ENCODE measurements at regions not wholly inside any gene's neighbourhood (a gene's known extent, or its start where the extent isn't known, plus 50 kb on each side); places are given as distances from the start of the nearest gene placed in this dataset.
"Not testable (repeated sequence)": the region's sequence is repeated elsewhere in the genome, so short reads cannot be mapped to it uniquely, and the experiment has no call there.

DNA sequence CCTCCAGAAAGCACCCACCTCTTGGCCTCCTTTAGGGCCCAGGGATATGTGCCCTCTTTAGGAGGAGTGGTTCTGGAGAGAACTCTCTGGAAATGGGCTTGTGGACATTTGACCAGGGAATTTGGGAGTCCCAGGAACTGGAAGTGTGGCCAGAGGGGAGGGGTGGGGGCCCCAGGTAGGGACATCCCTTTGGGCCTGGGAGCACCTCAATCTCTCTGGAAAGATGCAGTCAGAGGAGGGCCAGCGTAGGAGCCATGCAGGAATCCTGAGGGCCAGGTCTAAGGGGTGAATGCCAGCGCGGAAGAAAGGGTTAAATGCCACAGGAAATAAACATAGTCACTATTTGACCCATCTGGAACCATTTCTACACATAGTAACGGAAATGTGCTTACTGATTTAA is 50.3 kb upstream of the ITGA11 start:
- DNase-seq, result no peak

GRCh38 chr15:68483165-68483564 is 51.2 kb upstream of the ITGA11 start:
- no peak for DNase-seq

GRCh38 chr15:68484220-68484619 is 52.3 kb upstream of the ITGA11 start:
- no peak for DNase-seq

DNA sequence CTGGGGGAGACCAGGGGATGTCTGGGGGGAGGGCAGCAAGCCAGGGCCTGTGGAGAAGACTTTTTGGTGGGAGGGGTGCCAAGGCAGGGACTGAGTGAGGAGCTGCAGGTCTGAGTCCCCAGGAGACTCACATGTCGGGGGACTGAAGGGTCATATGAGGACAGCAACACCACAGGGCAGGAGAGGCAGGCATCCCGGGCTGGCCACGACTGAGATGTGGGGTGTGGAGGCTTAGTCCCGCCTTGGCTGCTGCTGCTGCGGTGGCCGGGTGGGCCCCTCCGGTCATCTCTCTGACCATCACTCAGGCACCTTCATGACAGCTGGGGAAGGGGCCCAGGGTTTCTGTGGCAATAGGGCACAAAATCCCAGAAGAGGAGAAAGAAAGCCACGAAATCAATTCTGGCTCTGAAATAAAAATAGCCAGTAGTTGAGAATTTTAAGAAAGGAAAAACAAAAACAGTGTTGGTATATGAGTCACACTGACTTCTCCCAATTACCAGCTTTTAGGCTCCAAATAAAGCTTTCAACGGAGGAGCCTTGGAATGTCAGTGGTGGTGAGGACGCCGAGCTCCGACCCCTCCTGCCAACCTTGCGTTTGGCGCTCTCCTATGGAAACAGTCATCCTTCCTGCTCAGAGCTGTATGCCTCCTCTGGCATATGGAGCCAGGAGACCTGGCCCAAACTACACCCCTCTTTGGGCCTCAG is 52.9 kb upstream of the ITGA11 start:
- no peak for DNase-seq

DNA sequence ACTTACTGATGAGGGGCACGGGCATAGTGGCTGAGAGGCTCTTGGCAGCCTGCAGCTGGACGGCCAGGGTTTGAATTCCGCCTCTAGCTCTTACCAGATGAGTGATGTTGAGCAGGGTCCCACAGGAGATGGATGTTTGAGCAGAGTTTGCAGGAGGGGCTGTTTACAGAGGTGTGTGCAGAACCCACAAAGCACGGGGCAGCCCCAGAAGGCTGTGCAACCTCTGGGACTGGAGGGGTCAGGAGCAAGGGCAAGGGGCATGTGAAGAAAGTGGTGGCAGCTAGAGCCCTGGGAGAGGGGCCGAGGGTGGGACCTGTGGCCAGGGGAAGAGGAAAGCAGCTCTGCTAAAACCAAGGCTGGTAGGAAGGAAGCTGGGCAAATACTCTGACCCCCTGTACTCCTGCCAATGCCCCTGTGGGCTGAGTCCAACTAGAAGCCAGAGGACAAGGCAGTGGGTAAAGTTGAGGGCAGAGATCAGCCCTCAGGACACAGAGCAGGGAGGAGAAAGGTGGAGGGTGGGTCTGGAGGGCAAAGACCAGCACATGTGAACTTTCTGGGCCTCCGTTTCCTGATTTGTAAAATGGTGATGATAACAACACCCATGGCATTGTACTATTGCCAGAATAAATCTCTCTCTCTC is 53.9 kb upstream of the ITGA11 start:
- no peak for DNase-seq

GRCh38 chr15:68487087-68487843 is 55.3 kb upstream of the ITGA11 start:
- DNase-seq, result no peak

DNA sequence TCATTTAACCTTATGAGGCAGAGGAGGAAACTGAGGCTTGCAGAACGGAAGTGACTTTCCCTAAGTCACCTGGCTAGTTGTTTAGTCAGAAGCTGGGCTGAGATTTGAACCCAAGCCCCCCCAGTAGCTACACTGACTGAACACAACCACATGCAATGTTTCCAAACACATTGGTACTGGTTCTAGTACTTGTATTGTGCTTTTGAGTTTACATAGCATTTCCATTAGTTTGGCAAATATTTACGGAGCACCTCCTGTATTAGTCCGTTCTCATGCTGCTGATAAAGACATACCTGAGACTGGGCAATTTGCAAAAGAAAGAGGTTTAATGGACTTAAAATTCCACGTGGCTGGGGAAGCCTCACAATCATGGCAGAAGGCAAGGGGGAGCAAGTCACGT is 56.3 kb upstream of the ITGA11 start:
- no peak for DNase-seq

- no peak for DNase-seq
These were observed 57.0 kb upstream of the ITGA11 start for GRCh38 chr15:68488966-68489365.

GRCh38 chr15:68489421-68489820 is 57.5 kb upstream of the ITGA11 start:
- no peak for DNase-seq

DNA sequence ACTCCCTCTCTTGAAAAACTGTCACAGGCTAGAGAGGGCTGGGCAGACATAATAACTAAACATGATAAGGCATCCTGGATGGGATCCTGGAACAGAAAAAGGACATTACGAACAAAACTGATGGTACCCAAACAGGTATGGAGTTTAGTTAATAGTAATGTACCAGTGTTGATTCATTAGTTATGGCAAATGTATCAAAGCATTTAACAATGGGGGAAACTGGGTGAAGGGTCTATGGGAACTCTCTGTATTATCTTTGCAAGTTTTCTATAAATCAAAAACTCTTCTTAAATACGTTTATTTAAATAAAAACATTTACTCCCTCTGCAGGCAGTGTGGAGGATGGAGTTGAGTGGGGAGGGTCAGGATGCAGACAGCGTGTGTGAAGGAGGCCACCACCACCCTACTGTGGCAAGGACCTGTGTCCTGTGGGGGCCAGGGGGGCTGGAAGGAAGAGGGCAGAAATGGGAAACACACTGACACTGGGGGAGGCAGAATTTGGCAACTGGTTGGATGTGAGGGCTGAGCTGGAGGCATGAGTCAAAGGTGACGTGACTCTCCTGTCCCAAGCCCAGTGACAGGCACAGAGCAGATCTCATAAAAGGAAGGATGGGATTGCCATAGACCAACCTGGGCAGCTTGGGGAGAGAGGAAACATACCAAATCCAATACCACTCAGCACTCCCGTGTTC is 59.6 kb upstream of the ITGA11 start:
- no peak for DNase-seq

DNA sequence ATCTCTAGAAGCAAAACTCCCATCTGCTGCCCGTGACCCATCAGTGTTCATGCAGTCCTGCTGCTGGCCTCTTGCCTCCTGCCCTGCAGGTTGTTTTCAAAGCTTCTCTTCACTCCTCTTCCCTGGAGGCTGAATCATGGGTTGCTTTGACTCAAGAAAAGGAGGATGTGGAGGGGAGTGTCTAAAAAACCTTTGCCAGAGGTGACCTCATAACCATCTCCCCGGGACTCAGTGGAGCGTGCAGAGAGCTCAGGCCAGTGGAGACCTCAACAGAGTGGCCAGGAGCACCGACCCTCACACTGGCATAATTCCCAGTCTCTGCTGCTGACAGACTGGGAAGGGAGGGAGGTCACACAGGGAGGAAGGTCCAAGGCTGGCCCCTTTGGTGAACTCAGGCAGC is 60.9 kb upstream of the ITGA11 start:
- no peak for DNase-seq

DNA sequence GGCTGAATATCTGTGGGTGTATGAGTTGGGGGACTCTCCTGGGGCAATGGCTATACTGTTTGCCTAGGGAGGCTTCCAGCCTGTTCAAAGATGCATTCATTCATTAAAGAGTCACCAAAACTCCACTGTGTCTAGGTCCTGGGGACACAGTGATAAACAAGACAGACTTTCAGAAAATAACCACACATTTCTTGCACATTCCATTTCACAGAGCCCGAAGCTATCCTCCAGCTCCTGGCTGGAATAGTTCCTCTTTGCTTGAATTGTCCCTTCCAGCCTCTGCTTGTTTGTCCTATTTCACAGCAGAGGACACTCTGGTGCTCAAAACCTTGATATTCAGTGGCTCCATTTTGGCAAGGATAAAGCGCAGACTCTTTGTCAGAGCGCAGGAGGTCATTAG is 61.7 kb upstream of the ITGA11 start:
- no peak for DNase-seq

GRCh38 chr15:68494573-68495110 is 62.7 kb upstream of the ITGA11 start:
- DNase-seq, result no peak

DNA sequence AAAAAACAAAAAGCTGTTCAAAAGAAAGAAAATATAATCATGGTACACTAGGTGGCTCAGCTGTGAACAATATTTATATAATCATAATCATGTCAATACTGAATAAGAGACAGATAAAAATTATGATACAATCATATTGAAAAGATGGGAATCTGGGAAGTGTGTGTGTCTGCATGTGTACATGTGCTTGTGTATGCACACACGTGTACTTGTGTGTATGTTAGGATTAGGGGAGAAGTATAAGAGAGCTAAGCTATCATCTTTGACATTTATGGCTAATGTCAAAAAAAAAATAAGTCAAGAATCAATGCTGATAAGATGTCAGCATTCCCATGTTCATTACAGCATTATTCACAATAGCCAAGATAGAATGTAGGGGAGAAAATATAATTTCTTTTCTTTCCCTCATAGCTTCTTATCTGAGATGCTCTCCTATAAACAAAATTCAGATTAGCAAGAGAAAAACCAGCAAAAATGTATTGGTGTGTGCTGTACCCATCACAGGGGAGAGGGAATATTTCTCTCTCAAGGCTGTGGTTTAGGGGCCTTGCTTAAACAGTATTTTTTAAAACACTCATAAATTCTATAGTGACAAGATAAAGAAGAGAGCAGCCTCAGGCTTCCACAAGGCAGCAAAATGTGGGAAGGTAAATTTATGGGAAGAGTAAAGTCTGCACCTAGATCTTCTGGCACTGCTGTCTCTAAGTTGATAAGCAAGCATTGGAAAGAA is 63.4 kb upstream of the ITGA11 start:
- no peak for DNase-seq

DNA sequence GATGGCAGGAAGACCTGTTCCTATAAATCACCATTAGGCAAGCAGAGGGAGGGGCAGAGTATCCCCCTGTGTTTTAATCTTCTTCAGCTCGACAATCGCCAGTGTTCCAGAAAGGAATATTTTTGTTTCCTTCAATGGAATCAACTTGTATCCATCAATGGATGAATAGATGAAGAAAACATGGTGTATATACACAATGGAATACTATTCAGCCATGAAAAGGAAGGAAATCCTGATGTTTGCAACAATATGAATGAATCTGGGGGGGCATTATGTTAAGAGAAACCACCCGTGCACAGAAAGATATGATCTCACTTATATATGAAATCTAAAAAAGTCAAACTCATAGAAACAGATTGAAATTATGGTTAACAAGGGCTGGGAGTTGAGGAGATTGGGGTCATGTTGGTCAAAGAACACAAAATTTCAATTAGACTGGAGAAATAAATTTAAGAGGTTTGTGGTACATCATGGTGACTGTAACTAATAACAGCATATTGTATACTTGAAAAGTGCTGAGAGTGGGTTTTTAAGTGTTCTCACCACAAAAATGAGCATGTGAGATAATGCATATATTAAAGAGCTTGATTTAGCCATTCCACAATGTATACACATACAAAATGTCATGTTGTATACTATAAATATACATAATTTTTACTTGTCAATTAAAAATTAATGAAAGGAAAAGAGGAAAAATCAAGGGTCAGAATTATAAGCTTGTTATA is 64.2 kb upstream of the ITGA11 start:
- no peak for DNase-seq

GRCh38 chr15:68496751-68497150 is 64.8 kb upstream of the ITGA11 start:
- not testable (repeated sequence) for DNase-seq

DNA sequence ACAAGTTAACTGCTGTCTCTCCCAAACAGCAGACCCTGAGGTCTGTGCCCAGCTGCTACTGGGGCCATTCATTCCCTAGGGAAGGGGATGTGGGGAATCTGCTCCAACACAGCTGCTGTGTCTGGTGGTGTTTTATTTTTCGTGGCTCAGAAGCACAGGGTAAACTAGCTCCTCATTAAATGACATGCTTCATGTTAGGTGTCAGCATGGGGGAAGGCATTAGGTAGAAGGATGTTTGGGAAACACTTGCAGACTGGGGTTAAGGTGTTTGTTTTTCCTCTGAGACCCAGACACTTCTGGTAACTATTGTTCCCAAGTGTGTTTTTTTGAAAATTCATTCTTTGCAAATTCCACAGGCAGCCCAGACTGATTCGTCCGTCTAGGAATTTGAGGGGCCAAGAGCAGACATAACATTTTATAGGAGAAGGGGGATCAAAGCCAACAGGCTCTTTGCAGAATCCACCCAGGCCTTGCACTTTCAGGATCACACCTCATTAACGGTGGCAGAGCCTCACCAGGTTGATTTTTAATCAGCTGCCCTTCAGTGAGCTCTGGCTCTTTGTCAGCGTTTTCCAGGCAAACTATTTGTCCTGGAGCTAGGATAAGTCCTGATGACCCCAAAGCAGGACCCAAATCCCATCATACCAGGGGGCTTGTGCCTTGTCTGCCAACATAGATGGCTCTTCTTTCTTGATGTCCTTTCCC is 65.4 kb upstream of the ITGA11 start:
- no peak for DNase-seq

- no peak for DNase-seq
These were observed 66.1 kb upstream of the ITGA11 start for GRCh38 chr15:68498076-68498475.

DNA sequence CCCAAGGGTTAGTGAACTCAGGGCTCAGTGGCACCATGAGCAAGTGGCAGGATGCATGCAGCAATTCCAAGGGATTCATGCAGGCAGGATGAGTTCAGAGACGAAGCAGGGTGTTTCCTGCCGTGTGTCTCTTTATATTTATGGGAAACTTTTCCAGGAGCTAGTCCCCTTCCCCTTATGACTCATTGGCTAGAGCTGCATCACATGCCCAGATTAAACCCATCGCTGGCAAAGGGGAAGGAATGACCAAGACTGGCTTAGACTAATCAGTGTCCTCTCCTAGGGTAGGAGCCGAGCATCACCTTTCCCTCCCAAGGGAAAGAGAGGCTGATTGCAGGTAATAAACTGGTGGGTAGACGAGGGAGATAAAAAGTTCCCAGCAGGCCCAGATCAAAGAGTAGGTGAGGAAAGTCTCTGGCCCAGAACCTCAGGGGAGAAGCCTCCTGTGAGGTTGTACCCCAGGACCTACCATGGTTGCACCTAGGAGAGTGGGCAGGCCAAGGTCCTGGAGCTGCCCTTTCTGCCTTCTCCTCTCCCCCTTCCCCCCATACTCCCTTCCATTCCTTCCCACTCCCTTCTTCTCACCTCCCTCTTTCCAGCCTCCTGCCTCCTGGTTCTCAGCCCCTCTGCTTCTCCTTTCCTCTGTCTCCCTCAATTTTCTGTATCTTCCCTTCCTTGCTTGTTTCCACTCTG is 67.8 kb upstream of the ITGA11 start:
- DNase-seq, result no peak
